Lung (tissue), 11 donors: ENCODE measurements at regions not wholly inside any gene's neighbourhood (a gene's known extent, or its start where the extent isn't known, plus 50 kb on each side); places are given as distances from the start of the nearest gene placed in this dataset.

Experiments
- ATAC-seq: fragments of 200-7000 bp; cut with Tn5 transposase; one replicate; pipeline ENCODE4 v1.9.1; 2020; ENCODE audit warnings: moderate number of reproducible peaks; ENCODE audit not compliant: insufficient read depth, low FRiP score
- DNase-seq, 3 donors: peaks; one replicate each; pipeline ENCODE4 v3.0.0-alpha.2; 2013 to 2017
- H3K27ac ChIP-seq, 2 donors: one replicate each; pipeline ENCODE4 v1.5.1; 2013; ENCODE audit warnings: mild to moderate bottlenecking in 2 of 2, moderate library complexity in 2 of 2, control low read depth in 1 of 2, inconsistent platforms in 1 of 2, low read depth in 1 of 2, low read length in 1 of 2
- H3K27me3 ChIP-seq, 3 donors: one replicate each; pipeline ENCODE4 v1.5.1; 2013; ENCODE audit warnings: low read length in 2 of 3; ENCODE audit not compliant: control insufficient read depth in 3 of 3, insufficient read depth in 3 of 3
- H3K36me3 ChIP-seq, 4 donors: one replicate each; pipeline ENCODE4 v1.5.1; 2013; ENCODE audit warnings: low read length in 4 of 4, mild to moderate bottlenecking in 1 of 4, moderate library complexity in 1 of 4; ENCODE audit not compliant: control insufficient read depth in 4 of 4, insufficient read depth in 4 of 4
- H3K4me1 ChIP-seq, 5 donors: one replicate each; pipeline ENCODE4 v1.5.1; 2013; ENCODE audit warnings: low read length in 5 of 5, mild to moderate bottlenecking in 2 of 5, moderate library complexity in 1 of 5; ENCODE audit not compliant: control insufficient read depth in 5 of 5, insufficient read depth in 5 of 5
- H3K4me3 ChIP-seq: one replicate; pipeline ENCODE4 v1.5.1; 2013; ENCODE audit warnings: mild to moderate bottlenecking, control low read depth, moderate library complexity
- H3K9ac ChIP-seq, 2 donors: one replicate each; pipeline ENCODE4 v1.5.1; 2013; ENCODE audit warnings: low read length in 2 of 2, control low read depth in 1 of 2; ENCODE audit not compliant: insufficient read depth in 1 of 2
- H3K9me3 ChIP-seq, 4 donors: one replicate each; pipeline ENCODE4 v1.5.1; 2013; ENCODE audit warnings: low read length in 3 of 4, mild to moderate bottlenecking in 1 of 4, moderate library complexity in 1 of 4; ENCODE audit not compliant: control insufficient read depth in 4 of 4, insufficient read depth in 3 of 4
- WGBS, 2 donors: extraction: QIAGEN DNeasy Blood & Tissue Kit; methylation state at CpG; one replicate each; pipeline ENCODE4 v1.1.7; 2013; 5-methylcytosine and 5-hydroxymethylcytosine counted together
- TF ChIP-seq, protein P1 (sequence below): IDR thresholded peaks from 2 replicates; pipeline ENCODE4 v1.5.1; 2012; ENCODE audit warnings: mild to moderate bottlenecking; ENCODE audit errors: control extremely low read depth, extremely low read depth
- donor health status: control.
- donor health status: control.
- donor health status: Bipolar disorder and iron deficiency.
- donor health status: healthy.
- donor health status: DM: yes; HTN: yes; CAD: no.

DNA sequence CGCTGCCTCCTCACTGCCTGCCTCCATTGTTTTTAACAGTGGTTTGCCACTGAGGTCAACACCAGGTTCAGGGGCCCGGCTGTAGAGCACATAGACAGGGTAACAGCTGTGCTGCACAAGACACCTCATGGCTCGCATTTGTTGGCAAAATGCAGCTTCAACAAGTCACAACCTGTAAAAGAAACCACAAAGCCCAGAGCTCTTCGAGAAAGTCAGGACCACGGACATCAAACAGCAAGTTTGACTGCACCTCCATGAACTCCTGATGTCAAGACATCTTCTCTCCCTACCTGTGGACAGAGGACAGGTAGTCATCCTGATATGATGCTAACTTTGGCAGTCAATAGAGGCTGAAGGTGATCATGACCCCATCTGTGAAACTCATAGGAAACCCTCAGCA lies 142.4 kb upstream of the SOX9 start:
- peaks cover 0 to 17% (median 6%) of the 10 kb centered on the region in 5 donors for H3K4me1 ChIP-seq
- H3K9ac ChIP-seq: no peak overlapping the region
- ATAC-seq (no peak), DNase-seq (no peak)
- H3K27ac ChIP-seq: no peak overlapping the region
- no peak overlapping the region for H3K4me3 ChIP-seq
- peaks cover 0 to 6% (median 0%) of the 10 kb centered on the region in 4 donors for H3K9me3 ChIP-seq
- no peaks in the 10 kb centered on the region for H3K36me3 ChIP-seq
- TF ChIP-seq, protein P1, sequence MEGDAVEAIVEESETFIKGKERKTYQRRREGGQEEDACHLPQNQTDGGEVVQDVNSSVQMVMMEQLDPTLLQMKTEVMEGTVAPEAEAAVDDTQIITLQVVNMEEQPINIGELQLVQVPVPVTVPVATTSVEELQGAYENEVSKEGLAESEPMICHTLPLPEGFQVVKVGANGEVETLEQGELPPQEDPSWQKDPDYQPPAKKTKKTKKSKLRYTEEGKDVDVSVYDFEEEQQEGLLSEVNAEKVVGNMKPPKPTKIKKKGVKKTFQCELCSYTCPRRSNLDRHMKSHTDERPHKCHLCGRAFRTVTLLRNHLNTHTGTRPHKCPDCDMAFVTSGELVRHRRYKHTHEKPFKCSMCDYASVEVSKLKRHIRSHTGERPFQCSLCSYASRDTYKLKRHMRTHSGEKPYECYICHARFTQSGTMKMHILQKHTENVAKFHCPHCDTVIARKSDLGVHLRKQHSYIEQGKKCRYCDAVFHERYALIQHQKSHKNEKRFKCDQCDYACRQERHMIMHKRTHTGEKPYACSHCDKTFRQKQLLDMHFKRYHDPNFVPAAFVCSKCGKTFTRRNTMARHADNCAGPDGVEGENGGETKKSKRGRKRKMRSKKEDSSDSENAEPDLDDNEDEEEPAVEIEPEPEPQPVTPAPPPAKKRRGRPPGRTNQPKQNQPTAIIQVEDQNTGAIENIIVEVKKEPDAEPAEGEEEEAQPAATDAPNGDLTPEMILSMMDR: no peak
- WGBS, 2 donors: 64 to 68% methylated on average over 5 of the region's 5 CpGs
- no peaks in the 10 kb centered on the region for H3K27me3 ChIP-seq

DNA sequence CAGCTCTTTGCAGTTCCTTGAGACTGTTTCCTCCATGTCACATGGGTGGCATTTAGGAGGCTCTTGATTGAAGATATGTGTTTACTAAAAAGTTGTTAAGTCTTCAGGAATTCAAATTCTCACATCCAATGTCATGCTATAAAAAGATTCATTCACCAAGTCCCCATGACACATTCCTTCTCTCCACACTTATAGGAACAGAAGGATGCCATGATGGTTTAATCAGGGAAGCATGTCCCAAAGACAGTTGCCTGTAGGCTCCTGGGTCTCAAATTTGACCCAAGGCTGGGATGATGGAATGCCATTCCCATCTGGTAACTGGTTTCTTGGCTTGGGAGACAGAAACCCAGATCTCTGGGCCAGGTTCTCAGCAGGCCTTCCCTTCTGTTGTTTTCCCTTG lies 140.6 kb upstream of the SOX9 start:
- Histone ChIP-seq H3K4me1 (peaks cover 0 to 13% (median 6%) of the 10 kb centered on the region in 5 donors), H3K4me3 (no peak overlapping the region), H3K27ac (no peak overlapping the region), H3K9ac (no peak overlapping the region), H3K27me3 (no peaks in the 10 kb centered on the region), H3K36me3 (no peaks in the 10 kb centered on the region), H3K9me3 (peaks cover 0 to 6% (median 0%) of the 10 kb centered on the region in 4 donors)
- no peak for DNase-seq
- no peak for ATAC-seq
- TF ChIP-seq, protein P1: no peak

DNA sequence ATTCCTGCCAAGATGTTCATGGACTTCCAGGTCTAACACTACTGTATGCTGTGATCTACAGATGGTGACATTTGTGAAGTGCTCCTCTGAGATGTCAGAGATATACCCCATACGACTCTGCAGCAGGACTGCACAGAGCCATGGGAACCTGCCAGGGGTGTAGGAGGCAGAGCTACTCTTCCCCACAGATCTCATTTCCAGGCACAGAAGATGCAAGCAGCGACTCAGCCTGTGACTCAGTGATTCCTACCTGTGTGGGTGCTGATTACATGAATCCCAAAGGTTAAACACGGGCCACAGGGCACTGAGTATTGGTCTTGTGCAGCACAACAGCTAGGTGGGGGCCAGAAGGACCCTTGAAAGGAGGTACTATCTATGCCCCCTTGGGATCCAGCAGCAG lies 137.0 kb upstream of the SOX9 start:
- DNase-seq (no peak), ATAC-seq (no peak)
- no peak overlapping the region for H3K27ac ChIP-seq
- H3K9me3 ChIP-seq: peaks cover 0 to 2% (median 0%) of the 10 kb centered on the region in 4 donors
- TF ChIP-seq, protein P1: no peak
- WGBS, 2 donors: 73 to 81% methylated on average over 3 of the region's 3 CpGs
- H3K9ac ChIP-seq: no peak overlapping the region
- no peaks in the 10 kb centered on the region for H3K27me3 ChIP-seq
- no peak overlapping the region for H3K4me3 ChIP-seq
- no peaks in the 10 kb centered on the region for H3K36me3 ChIP-seq
- peaks cover 0 to 13% (median 6%) of the 10 kb centered on the region in 5 donors for H3K4me1 ChIP-seq
